ENCODE measurements at regions not wholly inside any gene's neighbourhood (a gene's known extent, or its start where the extent isn't known, plus 50 kb on each side); places are given as distances from the start of the nearest gene placed in this dataset.
"Not testable (repeated sequence)": the region's sequence is repeated elsewhere in the genome, so short reads cannot be mapped to it uniquely, and the experiment has no call there.

DNA sequence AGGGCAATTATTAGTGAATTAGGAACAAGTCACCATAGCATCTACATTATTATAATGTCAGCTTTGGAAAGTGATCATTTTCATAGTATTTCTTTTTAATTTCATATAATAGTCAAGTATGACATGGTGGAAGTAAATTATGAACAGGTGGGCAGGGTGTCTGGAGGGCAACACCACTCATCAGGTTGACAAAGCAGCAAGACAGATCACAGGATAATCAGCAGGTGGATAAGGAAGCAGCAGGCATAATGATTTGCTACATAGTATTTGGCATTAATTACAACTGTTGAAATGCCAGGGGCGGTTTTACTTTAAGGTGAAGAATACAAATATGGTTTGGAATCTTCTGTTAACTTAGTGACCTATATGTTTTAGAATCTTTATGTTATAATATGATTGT lies 1342.2 kb downstream of the PLA2G4A start:
- no peaks in the 10 kb centered on the region for H3K27me3 ChIP-seq
- no peaks in the 10 kb centered on the region for H3K4me1 ChIP-seq (ENCODE audit: control insufficient read depth in 1 of 2, insufficient read depth in 1 of 2, low read depth in 1 of 2, low read length in 1 of 2)
- no peak overlapping the region for H3K27ac ChIP-seq
- no peaks in the 10 kb centered on the region for H3K9me3 ChIP-seq
- H3K36me3 ChIP-seq, result no peaks in the 10 kb centered on the region
- no peak overlapping the region for H3K4me3 ChIP-seq (ENCODE audit: low read depth in 1 of 2, low read length in 1 of 2)
- TF ChIP-seq, protein P1, sequence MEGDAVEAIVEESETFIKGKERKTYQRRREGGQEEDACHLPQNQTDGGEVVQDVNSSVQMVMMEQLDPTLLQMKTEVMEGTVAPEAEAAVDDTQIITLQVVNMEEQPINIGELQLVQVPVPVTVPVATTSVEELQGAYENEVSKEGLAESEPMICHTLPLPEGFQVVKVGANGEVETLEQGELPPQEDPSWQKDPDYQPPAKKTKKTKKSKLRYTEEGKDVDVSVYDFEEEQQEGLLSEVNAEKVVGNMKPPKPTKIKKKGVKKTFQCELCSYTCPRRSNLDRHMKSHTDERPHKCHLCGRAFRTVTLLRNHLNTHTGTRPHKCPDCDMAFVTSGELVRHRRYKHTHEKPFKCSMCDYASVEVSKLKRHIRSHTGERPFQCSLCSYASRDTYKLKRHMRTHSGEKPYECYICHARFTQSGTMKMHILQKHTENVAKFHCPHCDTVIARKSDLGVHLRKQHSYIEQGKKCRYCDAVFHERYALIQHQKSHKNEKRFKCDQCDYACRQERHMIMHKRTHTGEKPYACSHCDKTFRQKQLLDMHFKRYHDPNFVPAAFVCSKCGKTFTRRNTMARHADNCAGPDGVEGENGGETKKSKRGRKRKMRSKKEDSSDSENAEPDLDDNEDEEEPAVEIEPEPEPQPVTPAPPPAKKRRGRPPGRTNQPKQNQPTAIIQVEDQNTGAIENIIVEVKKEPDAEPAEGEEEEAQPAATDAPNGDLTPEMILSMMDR (IDR thresholded peaks at IDR 0.05), result no peak

DNA sequence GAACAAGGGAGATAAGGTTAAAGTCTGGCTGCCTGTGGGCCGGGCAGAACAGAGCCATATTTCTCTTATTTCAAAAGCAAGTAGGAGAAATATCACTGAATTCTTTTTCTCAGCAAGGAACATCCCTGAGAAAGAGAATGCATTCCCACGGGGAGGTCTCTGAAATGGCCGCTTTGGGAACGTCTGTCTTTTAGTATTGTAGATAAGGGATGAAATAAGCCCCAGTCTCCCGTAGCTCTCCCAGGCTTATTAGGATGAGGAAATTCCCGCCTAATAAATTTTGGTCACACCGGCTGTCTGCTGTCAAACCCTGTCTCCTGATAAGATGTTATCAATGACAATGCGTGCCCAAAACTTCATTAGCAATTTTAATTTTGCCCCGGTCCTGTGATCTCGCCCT lies 1353.3 kb downstream of the PLA2G4A start:
- not testable (repeated sequence) for H3K36me3 ChIP-seq; H3K9me3 ChIP-seq; H3K27ac ChIP-seq; H3K4me3 ChIP-seq (ENCODE audit: low read depth in 1 of 2, low read length in 1 of 2); H3K4me1 ChIP-seq (ENCODE audit: control insufficient read depth in 1 of 2, insufficient read depth in 1 of 2, low read depth in 1 of 2, low read length in 1 of 2); H3K27me3 ChIP-seq

DNA sequence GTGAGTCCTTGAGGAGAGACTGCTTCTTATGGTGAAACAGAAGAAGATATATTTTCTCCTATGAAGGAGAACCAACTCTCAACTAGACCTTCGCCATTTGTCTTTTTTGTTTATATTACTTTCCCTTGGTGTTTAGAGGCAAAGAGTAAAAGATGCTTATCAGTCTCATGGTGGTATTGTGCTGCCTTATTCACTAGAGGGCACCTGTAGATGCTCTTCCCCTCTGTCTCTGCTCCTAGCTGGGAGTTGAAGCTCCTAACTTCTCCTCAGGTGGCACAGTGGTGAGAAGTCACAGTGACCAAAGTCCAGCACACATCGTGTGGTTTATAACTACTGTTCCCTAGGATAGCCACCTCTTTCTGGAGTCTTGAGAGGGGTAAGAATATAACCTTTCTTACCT lies 1359.6 kb downstream of the PLA2G4A start:
- Histone ChIP-seq H3K4me3 (ENCODE audit: low read depth in 1 of 2, low read length in 1 of 2) (no peak overlapping the region), H3K9me3 (no peaks in the 10 kb centered on the region), H3K36me3 (no peaks in the 10 kb centered on the region), H3K27me3 (no peaks in the 10 kb centered on the region), H3K27ac (no peak overlapping the region), H3K4me1 (ENCODE audit: control insufficient read depth in 1 of 2, insufficient read depth in 1 of 2, low read depth in 1 of 2, low read length in 1 of 2) (no peaks in the 10 kb centered on the region)
- TF ChIP-seq, protein P1 (IDR thresholded peaks at IDR 0.05), result no peak

DNA sequence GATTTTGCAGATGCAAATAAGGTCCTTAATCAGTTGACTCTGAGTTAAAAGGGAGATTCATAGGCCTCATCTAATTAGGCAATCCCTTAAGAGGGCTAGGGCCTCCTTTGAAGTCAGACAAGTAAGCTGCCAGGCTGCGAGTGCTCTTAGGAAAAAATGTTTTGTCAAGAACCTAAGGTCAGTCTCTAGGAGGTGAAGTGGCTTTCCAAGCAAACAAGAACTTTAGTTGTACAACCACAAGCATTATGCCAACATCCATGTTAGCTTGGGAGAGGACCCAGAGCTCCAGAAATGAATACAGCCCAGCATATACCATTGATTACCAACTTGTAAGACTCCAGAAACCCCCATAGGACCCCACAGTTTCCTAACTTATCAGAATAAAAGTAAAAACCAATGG lies 1366.2 kb downstream of the PLA2G4A start:
- TF ChIP-seq, protein P1 (IDR thresholded peaks at IDR 0.05), result no peak
- Histone ChIP-seq H3K27me3 (no peaks in the 10 kb centered on the region), H3K4me3 (ENCODE audit: low read depth in 1 of 2, low read length in 1 of 2) (no peak overlapping the region), H3K9me3 (no peaks in the 10 kb centered on the region), H3K27ac (no peak overlapping the region), H3K36me3 (no peaks in the 10 kb centered on the region), H3K4me1 (ENCODE audit: control insufficient read depth in 1 of 2, insufficient read depth in 1 of 2, low read depth in 1 of 2, low read length in 1 of 2) (no peaks in the 10 kb centered on the region)

DNA sequence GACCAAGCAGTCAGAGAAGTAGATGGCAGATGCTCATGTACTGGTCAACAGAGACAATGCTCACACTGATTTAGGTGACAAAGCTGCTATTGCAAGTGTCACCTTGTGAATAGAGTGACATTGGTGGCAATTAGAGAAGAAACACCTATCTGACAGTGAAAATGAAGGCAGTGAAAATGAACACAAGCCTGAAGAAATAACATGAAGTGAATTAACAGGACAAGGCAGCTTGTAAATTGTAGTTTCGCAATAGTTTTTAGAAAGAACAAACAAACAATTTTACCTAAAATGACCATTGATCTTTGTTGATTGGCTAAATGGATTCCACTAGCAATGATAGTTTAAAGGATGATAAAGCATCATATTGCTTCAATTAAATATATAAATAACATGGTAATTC lies 1389.5 kb downstream of the PLA2G4A start:
- Histone ChIP-seq H3K36me3 (no peaks in the 10 kb centered on the region), H3K27me3 (no peaks in the 10 kb centered on the region), H3K4me3 (ENCODE audit: low read depth in 1 of 2, low read length in 1 of 2) (no peak overlapping the region), H3K27ac (no peak overlapping the region), H3K9me3 (no peaks in the 10 kb centered on the region), H3K4me1 (ENCODE audit: control insufficient read depth in 1 of 2, insufficient read depth in 1 of 2, low read depth in 1 of 2, low read length in 1 of 2) (no peaks in the 10 kb centered on the region)
- TF ChIP-seq, protein P1 (IDR thresholded peaks at IDR 0.05), result no peak

DNA sequence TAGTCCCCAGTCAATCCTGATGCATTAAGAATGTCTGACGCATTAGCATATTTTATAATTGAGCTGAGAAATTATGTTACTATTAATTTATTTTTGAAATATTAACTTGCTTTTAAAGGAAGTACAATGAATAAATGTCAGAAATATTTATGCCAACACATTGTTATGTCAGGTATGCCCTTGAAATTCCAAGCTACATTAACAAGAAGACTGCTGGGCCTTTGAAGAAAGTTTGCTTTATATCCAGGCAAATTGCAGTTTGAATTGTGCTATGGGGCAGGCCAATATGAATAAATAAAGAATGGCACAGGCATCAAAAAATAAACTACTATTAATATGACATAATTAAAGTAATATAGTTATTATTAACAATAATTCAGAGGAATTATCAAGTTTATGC lies 1391.3 kb downstream of the PLA2G4A start:
- Histone ChIP-seq H3K36me3 (no peaks in the 10 kb centered on the region), H3K4me1 (ENCODE audit: control insufficient read depth in 1 of 2, insufficient read depth in 1 of 2, low read depth in 1 of 2, low read length in 1 of 2) (no peaks in the 10 kb centered on the region), H3K27ac (no peak overlapping the region), H3K4me3 (ENCODE audit: low read depth in 1 of 2, low read length in 1 of 2) (no peak overlapping the region), H3K9me3 (no peaks in the 10 kb centered on the region), H3K27me3 (no peaks in the 10 kb centered on the region)
- TF ChIP-seq, protein P1 (IDR thresholded peaks at IDR 0.05), result no peak

Measured in neutrophil (primary cell).